GM12875 (cell line): ENCODE measurements at regions not wholly inside any gene's neighbourhood (a gene's known extent, or its start where the extent isn't known, plus 50 kb on each side); places are given as distances from the start of the nearest gene placed in this dataset.
A peak's percentile ranks its signal among the peaks of the same experiment; 100 is the strongest.

Source experiments
- H3K4me3 ChIP-seq: one replicate; pipeline ENCODE4 v1.5.1; 2011; ENCODE audit warnings: low read depth, low read length, control low read depth
- TF ChIP-seq, protein P1 (sequence below): IDR thresholded peaks from 2 replicates; pipeline ENCODE4 v1.5.1; 2011; ENCODE audit warnings: low read depth, mild to moderate bottlenecking, control low read depth, inconsistent platforms, low read length, moderate library complexity, borderline replicate concordance; ENCODE audit not compliant: insufficient read depth

DNA sequence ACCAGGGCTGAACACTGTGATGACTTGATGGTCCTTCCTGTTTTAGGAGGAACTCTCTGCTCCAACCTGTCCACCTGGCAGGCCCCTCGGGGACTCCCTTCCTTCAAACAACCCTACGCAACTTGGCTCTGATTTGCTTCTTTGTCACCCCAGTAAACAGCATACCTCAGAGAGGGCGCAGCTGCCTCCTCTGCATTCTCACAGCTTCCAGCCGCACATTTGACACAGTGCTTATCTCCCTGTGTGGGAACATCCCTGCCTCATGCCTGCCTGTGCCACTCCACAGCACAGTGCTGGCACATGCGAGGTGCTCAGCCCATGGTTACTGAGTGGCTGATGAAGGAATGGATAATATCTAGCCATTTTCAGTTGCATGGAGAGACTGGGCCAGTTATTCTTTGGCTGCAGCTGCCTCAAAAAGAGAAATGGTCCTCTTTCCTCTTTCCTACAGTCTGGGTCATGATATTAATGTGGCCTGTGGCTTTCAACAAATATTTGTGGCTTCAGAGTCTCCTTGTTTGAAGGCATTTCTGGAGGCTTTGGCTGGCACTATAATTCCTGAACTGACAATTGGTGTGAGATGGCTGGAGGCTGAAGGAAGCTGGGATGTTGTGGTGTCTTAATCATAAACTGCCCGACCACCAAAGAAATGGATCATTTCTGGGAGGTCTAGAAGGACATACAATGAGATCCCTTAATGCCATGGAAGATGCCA is 77.9 kb downstream of the TENT5C start:
- TF ChIP-seq, protein P1, sequence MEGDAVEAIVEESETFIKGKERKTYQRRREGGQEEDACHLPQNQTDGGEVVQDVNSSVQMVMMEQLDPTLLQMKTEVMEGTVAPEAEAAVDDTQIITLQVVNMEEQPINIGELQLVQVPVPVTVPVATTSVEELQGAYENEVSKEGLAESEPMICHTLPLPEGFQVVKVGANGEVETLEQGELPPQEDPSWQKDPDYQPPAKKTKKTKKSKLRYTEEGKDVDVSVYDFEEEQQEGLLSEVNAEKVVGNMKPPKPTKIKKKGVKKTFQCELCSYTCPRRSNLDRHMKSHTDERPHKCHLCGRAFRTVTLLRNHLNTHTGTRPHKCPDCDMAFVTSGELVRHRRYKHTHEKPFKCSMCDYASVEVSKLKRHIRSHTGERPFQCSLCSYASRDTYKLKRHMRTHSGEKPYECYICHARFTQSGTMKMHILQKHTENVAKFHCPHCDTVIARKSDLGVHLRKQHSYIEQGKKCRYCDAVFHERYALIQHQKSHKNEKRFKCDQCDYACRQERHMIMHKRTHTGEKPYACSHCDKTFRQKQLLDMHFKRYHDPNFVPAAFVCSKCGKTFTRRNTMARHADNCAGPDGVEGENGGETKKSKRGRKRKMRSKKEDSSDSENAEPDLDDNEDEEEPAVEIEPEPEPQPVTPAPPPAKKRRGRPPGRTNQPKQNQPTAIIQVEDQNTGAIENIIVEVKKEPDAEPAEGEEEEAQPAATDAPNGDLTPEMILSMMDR = no peak

DNA sequence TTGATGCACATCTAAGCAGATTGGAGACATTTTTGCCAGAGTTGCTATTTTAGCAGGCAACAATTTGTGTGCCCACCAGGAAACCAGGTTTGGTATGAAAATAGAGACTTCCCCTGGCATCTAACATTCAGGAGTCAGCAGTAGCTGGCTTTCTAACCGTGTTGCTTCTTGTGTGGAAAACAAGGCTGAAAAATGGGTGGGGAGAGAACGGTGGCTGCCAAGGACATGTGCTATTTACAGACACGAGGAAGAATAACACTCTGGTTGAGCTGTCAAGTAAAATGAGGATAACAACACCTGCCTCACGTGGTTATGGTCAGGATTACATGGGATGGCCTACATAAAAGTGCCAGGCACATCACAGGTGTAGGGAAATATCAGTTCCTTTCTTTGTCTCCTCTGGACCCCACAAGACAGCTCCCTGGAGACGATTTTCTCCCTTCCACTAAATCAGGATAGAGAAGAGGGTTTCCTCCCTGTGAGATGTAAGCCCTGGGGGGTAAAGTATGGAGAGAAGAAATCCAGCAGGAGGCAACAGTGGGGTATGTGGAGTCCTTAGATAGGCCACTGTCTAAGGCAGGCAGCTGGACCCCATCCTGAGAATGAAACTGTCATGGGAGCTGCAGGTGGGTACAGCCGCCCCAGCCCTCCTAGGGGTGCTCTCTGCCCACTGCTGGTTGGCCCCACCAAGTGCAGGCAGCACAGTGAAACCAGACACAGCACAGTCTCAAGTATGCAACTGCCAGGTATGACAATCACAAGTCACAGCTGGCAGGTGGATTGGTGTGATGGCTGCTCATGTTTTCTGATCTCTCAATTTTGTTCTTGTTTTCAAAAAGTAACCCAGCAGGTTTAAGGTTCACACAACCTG is 80.3 kb downstream of the TENT5C start:
- TF ChIP-seq, protein P1 = 0 out of 2 replicates have a peak, but pooled peaks have one; percentile 25
- no peak overlapping the region for H3K4me3 ChIP-seq

More for the DNA sequence above, 77.9 kb downstream of the TENT5C start:
- no peak overlapping the region for H3K4me3 ChIP-seq

DNA sequence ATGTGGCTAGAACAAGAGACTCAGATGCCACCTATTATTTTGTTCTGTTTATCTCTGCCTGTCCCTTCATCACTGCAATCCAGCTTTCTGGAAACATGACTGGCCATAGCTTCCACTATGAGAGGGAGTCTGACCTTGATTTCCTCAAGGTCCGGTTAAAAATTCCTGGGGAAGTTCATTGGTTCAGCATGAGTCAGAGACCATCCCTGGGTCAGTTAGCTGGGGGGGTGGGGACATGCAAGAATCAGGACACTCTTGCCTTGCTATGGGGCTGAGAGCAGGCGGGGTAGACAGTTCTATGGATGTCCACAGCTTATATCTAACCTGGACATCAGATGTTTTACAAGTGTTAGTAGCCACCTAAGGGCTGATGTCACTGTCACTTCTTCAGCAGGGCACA is 81.1 kb downstream of the TENT5C start:
- TF ChIP-seq, protein P1 = no peak
- H3K4me3 ChIP-seq = no peak overlapping the region

DNA sequence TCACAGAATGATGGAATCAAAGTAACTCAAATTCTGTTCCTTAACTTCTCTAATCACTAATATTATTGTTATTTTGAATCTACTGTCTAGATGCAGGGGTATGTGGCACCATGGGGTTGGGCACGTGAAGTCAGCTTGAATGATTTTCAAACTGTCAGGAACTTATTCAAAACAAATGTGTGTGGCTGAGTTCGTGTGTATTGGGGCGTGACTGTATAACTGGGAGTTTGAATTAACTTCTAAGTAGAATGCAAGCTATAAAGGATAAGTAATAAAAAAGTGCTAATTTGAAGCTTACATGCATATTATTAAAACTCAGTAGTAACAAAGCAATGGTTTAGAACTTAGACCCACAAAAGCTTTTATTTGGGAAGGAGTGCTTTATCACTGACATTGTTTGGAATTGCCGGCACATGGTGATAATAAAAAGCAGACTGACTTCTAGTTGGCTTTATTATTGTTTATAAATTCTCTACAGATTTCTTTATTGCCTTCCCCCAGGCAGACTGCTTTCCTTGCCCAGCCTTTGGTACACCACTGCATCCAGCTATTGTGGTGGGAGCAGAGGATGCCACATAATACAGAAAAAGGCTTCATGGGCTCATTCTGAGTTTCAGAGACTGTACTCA is 84.3 kb downstream of the TENT5C start:
- TF ChIP-seq, protein P1 = no peak
- no peak overlapping the region for H3K4me3 ChIP-seq

DNA sequence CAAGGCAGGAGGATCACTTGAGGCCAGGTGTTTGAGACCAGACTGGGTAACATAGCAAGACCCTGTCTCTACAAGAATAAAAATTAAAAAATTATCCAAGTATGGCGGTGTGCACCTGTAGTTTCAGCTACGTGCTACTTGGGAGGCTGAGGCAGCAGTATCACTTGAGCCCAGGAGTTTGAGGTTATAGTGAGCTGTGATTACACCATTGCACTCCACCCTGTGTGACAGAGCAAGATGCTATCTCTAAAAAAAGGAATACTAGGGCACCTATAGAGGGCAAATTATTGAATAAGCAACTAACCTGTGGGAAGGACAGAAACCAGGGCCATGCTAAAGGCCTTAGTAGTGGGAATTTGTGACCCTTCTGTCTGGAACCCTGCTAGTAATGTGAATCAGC is 86.1 kb downstream of the TENT5C start:
- TF ChIP-seq, protein P1 = no peak
- no peak overlapping the region for H3K4me3 ChIP-seq

DNA sequence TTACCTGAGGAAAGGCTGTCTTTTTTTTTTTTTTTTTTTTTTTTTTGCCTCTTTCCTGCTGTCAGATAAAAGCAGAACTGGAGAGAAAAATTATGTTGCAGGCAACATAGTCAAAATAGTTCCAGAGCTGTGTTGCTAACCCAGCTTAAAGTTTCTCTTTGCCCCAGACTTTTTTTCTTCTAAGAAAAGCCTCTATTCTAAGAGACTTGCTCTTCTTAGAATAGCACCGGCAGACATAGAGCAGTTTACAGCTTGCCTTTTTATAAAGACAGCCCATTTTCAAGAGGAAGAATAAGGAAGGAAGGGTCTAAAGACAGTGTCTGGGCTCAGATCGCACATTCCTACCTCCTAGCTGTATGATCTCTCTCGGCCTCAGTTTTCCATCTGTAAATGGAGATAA is 88.7 kb downstream of the TENT5C start:
- H3K4me3 ChIP-seq = no peak overlapping the region
- TF ChIP-seq, protein P1 = no peak
